ENCODE measurements at regions not wholly inside any gene's neighbourhood (a gene's known extent, or its start where the extent isn't known, plus 50 kb on each side); places are given as distances from the start of the nearest gene placed in this dataset.

DNA sequence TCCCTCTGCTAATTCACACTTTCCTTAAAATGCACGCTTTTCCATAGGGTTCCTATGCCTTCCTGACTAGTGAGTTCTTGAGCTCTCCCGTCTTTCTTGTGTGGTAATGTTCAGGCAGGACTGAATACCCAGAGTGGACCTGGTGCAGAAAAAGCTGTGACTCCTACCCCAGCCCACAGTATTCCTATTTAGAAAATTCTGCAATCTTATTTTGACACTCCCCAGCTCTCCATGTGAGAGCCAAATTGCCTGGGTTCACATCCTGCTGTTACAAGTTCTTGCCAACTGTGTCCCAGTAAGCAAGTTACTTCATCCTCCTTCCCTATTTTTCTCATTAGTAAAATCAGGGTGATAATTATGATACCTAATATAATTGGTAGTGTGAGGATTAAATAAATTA lies 290.8 kb upstream of the SLCO3A1 start:
- no peak for DNase-seq

DNA sequence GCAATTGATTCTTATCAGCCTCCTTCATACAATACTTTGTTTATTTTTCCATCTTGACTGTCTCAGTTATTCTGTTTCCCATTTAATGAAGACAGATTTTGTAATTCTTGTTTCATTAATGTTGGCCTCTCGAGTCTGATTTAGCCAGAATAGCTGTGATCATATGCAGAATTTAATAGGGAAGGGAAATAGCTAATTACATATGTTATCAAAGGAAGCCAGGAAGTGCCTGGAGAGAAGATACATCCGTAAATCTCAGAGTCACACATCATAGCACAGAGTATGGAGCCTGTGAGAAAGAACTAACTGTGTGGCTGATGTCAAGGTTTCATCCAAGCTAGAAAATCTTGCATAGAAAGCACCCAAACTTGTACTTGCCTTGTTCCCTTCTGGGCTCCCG lies 288.9 kb upstream of the SLCO3A1 start:
- DNase-seq = no peak

DNA sequence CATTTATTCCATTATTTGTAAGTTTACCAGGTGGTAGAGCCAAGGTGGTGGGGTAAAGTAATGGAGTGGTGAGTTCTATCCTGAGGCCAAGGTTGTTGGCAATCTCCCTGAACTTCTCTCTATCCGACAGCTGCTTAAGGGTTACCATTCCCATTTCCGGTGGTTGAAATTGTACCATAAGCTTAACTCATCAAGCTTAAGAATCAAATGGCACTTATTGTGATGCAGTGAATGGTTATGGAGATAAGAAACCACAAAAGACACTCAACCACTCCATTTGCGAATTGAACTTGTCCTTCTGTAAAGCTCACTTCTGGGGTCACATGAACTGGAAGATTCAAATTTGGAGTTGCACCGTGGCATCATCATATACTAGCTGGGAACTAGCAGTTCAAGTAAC lies 287.4 kb upstream of the SLCO3A1 start:
- DNase-seq = no peak

DNA sequence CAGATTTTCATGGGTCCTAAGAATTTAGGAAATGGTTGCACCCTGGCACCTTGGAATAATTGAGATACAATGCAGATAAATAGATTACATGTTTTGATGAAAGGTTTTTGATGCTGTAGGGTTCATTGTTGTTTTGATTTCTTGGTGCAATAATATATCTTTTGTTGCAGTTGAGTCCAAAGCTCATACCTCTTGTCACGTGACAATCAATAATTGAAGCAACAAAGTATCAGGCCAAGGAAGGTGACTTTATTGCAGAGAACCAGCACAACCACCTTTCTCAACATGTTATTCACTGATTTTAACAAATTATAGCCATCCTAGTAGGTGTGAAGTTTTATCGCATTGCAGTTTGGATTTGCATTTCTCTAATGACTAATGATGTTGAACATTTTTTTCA lies 285.5 kb upstream of the SLCO3A1 start:
- no peak for DNase-seq

DNA sequence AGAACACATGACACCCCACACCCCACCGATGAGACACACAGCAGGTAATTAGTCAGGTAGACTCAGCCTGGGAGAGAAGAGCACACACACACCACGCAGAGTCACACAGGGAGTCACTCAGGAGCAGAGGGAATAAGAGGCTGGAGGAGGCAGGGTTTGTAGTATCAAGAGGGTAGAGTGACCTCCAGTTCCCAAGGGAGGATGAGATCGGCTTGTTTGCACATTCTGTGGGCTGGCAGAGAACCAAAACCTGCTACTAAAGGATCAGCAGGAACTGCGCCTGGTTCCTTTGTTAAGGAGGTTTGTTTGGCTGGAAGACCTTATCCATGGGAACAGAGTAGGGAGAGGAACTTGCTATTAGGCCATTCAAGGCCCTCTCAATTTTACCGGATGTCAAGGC lies 281.4 kb upstream of the SLCO3A1 start:
- no peak for DNase-seq

DNA sequence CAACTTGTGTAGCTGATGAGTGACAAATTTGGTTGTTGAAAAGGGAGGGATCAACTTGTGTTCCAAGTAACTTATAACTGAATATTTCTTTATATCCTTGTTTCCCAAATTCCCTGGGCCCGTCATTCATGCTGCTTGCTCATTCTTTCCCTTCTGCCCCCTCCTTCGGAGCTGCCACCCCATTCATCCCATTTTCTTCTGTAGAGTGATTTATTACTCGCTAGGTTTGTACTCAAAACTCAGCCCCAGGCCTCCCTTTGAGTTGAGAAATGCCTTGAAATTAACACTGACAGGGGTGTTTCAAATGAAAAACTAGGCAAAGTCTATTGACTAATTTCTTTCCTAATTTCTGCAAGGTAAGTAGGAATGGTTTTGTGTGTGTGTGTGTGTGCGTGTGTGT lies 277.4 kb upstream of the SLCO3A1 start:
- DNase-seq = no peak

DNA sequence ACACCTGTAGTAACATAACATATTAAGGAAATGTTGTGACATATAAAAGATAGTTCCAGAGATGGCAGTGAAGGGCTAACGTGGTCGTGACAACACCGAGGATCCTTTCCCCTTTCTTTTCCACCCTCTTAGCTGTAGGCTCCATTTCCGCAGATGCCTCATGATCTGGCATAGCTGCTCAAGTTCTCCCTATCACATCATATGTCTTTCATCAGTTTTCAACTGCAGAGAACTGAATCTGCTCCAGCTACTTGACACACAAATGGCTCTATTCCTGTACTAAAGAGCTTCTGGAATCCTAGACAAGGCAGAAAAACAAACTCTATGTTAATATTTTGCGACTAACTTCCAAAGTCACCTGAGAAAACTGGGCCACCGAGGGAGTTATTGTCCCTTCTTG lies 275.0 kb upstream of the SLCO3A1 start:
- DNase-seq = no peak

DNA sequence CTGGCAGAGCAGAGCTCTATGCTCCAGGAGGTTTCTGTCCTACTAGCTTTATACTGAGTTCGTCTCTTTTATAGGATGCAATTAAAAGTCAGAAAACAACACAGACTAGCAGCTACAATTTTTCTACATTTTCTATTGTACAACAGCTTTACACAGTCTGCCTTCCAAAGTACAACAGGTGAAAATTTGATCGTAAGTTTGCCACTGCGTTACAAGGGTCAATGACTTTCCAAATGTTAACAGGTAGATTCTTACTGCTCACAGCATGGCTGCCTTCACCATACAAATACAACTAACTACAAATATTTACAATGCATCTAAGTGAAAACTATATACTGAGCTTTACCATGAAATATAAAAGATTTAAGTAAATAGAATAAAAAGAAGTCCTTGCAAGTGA lies 268.6 kb upstream of the SLCO3A1 start:
- no peak for DNase-seq

DNA sequence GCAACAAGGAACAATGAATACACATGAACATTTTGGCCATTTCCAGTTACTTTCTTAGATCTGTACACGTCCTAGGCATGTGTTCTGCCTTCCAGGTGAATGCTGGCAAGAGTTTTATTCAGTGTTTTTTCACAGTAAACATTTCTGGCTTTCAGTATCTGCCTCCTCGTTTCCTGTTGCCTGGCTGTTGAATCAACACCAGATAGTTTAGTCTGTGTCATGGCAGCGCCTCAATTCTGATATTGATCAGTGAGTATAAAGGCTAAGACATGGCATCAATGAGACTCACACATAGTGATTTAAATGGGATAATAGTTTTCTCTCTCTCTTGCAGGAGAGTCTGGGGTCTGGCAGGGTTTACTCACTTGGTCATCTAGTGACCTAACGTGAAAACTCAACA lies 266.9 kb upstream of the SLCO3A1 start:
- DNase-seq = no peak

DNA sequence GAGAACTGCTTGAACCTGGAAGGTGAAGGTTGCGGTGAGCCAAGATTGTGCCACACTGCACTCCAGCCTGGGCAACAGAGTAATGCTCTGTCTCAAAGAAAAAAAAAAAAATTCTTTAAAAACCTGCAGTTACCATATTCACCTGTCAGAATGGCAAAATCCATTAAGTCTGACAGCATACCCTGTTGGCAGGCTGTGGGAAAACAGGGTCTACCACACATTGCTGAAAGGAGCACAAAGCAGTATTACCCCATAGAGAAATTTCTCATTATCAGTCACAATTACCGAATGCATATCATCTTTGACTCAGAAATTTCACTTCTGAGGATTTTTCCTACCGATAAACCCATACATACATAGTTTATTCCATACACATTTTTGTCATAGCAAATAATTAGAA lies 264.1 kb upstream of the SLCO3A1 start:
- DNase-seq = no peak

DNA sequence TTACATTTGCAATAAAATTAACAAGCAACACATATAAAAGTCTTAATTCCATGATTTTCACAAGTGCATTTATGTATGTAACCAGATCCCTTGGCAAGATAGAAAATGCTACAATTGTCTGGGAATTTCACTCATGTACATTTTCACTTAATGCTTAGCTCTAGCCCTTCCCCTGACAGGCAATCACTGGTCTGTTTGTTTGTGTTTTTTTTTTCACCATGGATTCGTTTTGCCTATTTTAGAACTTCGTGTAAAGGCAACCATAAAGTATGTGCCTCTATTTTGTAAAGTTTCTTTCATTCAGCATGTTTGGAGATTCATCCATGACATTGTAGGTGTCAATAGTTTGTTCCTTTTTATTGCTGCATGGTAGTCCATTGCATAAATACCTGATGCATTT lies 260.9 kb upstream of the SLCO3A1 start:
- DNase-seq = no peak

DNA sequence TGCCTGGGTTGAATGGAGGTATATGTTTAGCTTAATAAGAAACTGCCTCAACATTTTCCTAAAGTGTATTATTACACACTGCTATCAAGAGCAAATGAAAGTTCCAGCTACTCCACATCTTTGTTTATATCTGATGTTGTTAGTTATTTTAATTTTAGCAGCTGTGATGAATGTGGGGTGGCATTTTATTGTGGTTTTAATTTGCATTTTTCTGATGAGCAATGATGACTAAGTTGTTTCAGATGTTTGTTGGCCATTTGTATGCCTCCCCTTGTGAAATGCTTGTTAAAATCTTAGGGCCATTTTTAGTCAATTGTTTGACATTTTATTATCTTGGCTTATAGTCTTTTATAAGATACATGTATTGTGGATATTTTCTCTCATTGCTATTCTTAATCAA lies 260.4 kb upstream of the SLCO3A1 start:
- no peak for DNase-seq

DNA sequence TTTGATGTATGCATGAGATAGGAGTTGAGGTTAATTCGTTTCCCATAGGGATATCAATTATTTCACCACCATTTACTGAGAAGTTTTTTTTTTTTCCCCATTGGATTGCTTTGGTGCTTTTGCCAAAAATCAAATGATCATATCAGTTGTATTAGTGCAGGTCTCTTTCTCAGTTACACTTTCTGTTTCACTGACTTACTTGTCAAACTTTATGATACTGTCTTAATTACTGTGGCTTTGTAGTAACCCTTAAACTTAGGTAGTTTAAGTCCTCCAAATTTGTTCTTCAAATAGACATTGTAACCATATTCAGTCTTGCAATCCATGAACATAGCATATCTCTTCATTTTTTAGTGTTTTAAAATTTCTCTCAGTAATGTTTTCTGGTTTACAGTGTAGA lies 259.9 kb upstream of the SLCO3A1 start:
- DNase-seq = no peak

DNA sequence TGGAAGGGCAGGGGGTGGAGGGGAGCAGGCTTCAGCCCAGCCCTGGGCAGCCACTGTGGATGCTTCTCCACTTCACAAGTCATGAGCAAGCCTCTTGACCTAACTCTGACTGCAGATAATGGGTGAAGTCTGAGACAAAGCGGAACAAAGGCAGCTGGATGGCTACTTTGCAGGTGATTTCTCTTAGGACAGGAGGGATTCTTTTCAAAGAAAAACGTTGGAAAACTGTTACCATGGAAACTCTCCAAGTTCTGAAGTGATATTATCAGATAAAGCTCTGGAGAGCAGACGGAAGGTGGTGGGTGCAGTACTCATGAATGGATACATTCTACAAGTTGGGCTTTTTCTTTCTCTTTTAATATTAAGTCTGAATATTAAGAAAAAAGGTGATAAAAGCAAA lies 254.2 kb upstream of the SLCO3A1 start:
- no peak for DNase-seq

DNA sequence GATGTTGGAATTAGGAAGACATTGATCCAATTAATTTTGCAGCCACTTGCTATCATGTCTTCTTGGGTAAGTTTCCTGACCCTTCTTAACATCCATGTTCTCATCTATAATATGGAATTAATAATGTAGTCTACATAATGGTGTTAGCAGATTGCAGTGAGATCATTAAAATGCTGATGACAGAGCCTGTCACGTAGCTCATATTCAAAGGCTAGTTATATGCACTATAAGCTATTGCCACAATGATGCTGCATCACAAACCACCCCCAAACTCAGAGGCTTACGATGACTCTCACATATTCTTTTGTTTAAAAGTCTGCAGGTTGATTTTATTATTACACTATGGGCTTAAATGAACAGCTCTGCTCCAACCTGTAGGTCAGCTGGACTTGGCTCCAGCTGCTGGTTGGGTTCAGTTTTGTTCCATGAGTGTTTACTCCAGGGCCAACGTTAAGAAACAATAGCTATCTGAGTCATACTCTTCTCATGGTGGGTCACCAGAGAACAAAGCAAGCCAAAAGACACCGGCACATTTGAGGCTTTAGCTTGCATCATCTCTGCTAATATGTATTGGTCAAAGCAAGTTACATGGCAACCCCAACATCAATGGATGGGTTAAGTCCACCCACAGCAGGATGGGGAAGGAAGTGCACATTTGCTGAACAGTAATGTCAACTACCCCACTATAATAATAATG lies 250.0 kb upstream of the SLCO3A1 start:
- DNase-seq = no peak

DNA sequence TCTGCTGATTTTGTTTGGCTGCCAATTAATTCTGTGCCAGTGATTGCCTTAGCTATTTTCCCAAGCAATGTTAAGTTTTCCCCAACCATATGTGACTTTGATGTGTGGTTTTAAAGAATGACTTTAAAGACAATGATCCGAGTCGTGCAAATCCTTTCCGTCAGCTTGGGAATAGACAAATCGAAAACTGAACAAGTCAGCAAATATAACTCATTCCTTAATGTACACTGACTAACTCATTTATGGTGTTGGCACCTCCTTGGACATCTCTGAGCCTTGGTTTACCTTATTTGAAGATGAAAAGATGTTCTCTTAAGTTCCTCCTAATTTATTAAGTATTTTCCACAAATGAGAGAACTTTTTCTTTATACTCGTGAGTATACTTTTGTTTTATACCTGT lies 249.4 kb upstream of the SLCO3A1 start:
- no peak for DNase-seq

DNA sequence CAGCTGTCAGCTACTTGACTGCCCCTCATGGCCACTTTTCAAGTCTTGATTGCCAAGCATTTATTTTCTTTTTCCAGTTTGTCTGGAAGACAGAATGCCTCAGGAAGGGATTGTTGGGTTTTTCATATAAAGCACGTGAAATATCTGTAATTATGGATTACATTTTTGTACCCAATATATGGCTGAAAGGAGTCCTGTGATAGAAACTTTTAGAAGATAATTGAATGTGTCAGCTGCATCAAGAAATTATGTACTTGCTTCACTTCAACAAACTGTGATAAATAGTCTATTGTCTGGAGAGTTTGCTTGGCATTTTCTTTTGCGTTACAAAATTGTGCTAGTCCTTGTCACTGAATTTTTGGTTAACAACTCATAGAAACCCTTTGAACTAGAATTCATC lies 247.9 kb upstream of the SLCO3A1 start:
- no peak for DNase-seq

DNA sequence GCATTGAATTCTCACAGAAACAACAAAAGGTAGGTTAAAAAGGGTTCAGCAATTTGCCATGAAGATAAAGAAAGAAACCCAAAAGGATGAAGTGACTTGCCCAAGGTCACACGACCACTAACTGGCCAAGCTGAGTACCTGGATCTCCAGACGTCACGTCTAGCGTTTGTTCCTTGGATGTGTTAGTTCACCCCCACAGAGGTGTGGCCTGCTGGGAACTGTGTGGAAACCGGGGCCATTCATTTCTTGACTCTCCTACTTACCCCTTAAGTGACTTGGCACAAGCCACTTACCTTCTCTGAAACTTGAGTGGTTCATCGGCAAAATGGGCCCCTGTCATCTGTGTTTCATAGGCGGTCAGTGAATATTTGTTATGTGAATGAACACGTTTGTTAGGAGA lies 244.3 kb upstream of the SLCO3A1 start:
- no peak for DNase-seq

DNA sequence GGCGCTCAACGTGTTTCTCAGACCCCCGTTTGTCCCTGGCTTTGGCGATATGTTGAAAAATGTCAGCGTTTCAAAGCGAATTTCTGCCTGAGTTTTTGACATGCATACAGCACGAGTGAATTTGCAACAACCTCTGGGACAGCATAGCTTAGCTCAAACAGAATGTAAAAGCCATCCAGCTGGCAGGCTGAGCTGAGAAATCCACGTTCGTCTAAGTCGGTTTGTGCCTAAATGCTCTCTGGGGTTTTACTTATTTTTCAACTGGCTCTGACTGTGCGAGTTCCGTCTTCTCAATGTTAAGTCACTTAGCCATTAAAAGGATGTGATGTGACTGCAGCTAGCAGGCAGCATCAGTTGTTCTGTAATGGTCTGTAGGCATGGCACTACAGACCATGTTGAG lies 243.5 kb upstream of the SLCO3A1 start:
- DNase-seq = no peak

DNA sequence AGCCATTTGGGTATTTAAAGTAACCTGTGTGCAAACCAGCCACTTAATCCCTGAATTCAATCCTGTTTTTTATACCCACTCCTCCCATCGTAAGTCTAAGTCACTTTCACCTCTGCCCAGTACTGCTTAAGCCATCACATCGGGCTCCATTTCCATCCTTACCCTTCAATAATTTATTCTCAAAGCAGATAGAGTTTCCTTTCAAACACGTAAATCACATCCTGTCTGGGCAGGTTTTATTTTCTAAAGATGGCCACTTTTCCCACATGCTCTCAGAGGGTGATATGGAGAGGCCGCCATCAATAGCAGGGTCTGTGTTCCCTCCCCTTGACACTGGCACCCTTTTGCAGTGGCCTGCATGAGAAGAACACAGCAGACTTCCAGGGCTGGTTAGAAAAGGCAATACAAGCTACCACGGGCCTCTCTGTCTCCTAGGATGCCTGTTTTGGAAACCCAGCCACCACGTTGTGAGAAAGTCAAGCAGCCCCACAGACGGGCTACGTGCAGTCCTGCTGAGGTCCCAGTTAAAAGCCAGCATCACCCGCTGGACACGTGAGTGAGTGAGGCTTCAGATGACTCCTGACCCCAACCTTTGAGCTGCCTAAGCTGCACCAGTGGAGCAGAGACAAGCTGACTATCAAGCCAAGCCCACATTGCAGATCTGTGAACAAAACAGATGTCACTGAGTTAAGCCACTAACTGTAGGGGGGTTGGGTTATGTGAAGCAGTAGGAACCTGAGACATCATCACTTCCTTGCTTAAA lies 241.8 kb upstream of the SLCO3A1 start:
- no peak for DNase-seq

DNA sequence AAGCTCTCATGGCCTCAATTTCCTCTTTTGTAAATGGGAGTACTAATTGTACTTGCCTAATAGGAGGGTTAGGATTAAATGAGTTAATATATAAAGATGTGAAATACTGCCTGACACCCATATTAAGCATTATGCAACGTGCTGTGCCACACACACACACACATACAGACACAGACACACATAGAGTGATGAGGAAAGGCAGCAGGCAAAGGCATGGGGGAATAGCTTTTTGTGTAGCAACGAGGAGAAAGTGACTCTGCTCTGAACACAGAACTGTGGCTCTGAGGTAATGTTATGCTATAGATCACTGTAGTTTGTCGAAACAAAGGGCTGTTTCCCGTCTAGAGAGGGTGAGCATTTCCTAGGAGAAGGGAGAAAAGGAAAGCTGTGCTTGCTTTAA lies 233.3 kb upstream of the SLCO3A1 start:
- DNase-seq = no peak

DNA sequence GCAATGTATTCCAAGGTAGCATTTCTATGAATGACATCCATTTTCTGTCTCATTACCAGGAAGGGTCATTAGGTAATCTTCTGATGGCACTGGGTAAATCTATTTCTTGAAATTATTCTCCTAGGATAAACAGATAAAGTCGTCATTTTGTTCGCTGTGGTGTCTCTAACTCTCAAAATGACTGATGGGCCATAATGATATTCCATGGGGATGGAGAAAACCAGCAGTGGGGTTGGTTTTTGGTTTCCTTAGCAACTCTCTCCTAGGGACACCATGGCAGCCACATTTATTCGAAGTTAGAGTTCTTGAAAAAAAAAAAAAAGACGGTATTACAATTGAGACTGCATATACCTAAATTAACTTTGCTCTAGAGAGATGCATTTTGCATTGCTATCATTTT lies 231.3 kb upstream of the SLCO3A1 start:
- DNase-seq = no peak

DNA sequence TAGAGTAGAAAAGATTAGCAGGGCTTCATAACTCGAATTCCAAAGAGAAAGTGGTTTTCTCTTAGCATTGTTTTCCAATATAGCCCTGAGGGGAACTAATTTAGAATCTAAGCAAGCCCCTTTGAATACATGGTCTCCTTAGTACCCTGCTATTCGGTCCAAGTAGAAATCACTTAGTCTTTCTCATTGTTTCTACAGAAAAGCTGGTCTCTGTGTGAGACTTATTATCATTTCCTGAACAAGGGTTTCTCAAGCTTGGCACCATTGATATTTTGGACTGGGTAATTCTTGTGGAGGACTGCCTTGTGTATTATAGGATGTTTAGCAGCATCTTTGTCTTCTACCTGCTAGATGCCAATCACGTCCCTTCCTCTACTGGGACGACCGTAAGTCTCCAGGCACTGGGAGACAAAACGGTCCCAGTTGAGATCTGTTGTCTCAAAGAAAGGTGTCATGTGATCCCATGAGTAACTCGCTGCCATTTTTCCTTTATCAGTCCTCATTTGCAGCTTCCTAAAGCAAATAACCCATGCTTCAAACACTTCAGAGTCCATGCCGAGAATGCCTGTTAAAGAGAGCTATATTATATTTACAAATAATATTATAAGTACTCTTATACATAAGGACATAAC lies 230.7 kb upstream of the SLCO3A1 start:
- no peak for DNase-seq

DNA sequence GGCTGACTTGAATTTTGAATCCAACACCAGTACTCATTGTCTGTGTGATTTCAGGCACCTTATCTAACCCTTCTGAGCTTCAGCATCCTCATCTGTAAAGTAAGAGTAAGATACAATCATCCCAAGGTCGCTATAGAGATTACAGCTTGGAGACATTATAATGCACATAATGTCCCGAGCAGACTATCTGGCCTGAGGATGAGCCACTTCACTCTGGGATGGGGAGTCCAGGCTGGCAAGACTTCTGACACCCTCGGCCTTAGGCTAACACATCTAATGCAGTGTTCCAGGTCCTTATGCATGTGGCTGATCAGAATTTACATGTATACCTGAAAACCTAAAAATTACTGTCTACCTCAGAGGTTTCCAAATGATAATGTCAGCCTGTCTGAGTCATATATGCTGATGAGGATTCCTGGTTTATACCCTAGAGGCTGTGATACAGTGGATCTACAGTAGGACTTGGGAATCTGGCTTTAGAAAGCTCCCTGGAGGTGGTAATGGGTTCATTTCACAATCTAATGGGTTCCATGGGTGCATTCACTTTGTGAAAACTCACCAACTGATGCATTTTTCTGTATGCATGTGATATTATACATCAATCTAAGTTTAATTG lies 229.0 kb upstream of the SLCO3A1 start:
- no peak for DNase-seq

Measured in activated T-cell treated with anti-CD3 and anti-CD28 coated beads for 4 hours (primary cell).